ENCODE measurements at regions not wholly inside any gene's neighbourhood (a gene's known extent, or its start where the extent isn't known, plus 50 kb on each side); places are given as distances from the start of the nearest gene placed in this dataset.

GRCh38 chr2:199646439-199646838 is 188.7 kb upstream of the SATB2 start:
- DNase-seq (ENCODE audit: low read depth, low spot score), result no peak
- Histone ChIP-seq H3K36me3 (ENCODE audit: control insufficient read depth, insufficient read depth, low read length) (no peaks in the 10 kb centered on the region), H3K9me3 (ENCODE audit: control insufficient read depth, insufficient read depth, low read length) (no peaks in the 10 kb centered on the region), H3K27ac (ENCODE audit: low read length) (no peak overlapping the region), H3K4me3 (ENCODE audit: low read length) (no peak overlapping the region), H3K27me3 (ENCODE audit: control insufficient read depth, insufficient read depth, low read length) (no peaks in the 10 kb centered on the region), H3K4me1 (ENCODE audit: control insufficient read depth, insufficient read depth, low read length) (no peaks in the 10 kb centered on the region)
- no CpG with 5 or more reads among the region's 2 CpGs for WGBS (ENCODE audit: insufficient coverage, insufficient read length)

- Histone ChIP-seq H3K4me1 (ENCODE audit: control insufficient read depth, insufficient read depth, low read length) (no peaks in the 10 kb centered on the region), H3K9me3 (ENCODE audit: control insufficient read depth, insufficient read depth, low read length) (no peaks in the 10 kb centered on the region), H3K4me3 (ENCODE audit: low read length) (no peak overlapping the region), H3K36me3 (ENCODE audit: control insufficient read depth, insufficient read depth, low read length) (no peaks in the 10 kb centered on the region), H3K27ac (ENCODE audit: low read length) (no peak overlapping the region), H3K27me3 (ENCODE audit: control insufficient read depth, insufficient read depth, low read length) (no peaks in the 10 kb centered on the region)
- DNase-seq (ENCODE audit: low read depth, low spot score), result no peak
- no CpG with 5 or more reads among the region's 4 CpGs for WGBS (ENCODE audit: insufficient coverage, insufficient read length)
Observed at GRCh38 chr2:199631129-199631528, 173.4 kb upstream of the SATB2 start.

GRCh38 chr2:199629301-199629700 is 171.6 kb upstream of the SATB2 start:
- no peaks in the 10 kb centered on the region for H3K36me3 ChIP-seq (ENCODE audit: control insufficient read depth, insufficient read depth, low read length)
- H3K4me3 ChIP-seq (ENCODE audit: low read length), result no peak overlapping the region
- H3K9me3 ChIP-seq (ENCODE audit: control insufficient read depth, insufficient read depth, low read length), result no peaks in the 10 kb centered on the region
- no peak overlapping the region for H3K27ac ChIP-seq (ENCODE audit: low read length)
- H3K27me3 ChIP-seq (ENCODE audit: control insufficient read depth, insufficient read depth, low read length), result no peaks in the 10 kb centered on the region
- no peak for DNase-seq (ENCODE audit: low read depth, low spot score)
- no peaks in the 10 kb centered on the region for H3K4me1 ChIP-seq (ENCODE audit: control insufficient read depth, insufficient read depth, low read length)

DNA sequence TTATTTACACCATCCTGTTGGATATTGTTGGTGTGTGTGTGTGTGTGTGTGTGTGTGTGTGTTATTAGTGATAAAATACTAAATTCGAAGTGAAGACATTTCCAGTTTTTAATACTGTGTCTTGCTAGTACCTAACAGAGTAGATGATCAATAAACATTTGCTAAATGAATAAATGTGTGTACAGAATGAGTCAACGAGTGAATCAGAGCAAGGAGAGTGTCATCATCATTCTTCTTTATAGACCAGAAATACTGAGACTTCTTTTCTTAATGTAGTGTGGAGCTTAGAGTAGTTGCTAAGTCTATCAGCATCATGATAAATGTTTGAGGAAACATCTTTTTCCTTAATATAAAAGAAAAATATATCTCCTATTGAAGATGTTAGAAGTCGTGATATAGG is 169.7 kb upstream of the SATB2 start:
- Histone ChIP-seq H3K27ac (ENCODE audit: low read length) (no peak overlapping the region), H3K9me3 (ENCODE audit: control insufficient read depth, insufficient read depth, low read length) (no peaks in the 10 kb centered on the region), H3K36me3 (ENCODE audit: control insufficient read depth, insufficient read depth, low read length) (no peaks in the 10 kb centered on the region), H3K4me3 (ENCODE audit: low read length) (no peak overlapping the region), H3K27me3 (ENCODE audit: control insufficient read depth, insufficient read depth, low read length) (no peaks in the 10 kb centered on the region), H3K4me1 (ENCODE audit: control insufficient read depth, insufficient read depth, low read length) (no peaks in the 10 kb centered on the region)
- WGBS (ENCODE audit: insufficient coverage, insufficient read length), result no CpG with 5 or more reads among the region's 3 CpGs
- no peak for DNase-seq (ENCODE audit: low read depth, low spot score)

- Histone ChIP-seq H3K4me3 (ENCODE audit: low read length) (no peak overlapping the region), H3K4me1 (ENCODE audit: control insufficient read depth, insufficient read depth, low read length) (no peaks in the 10 kb centered on the region), H3K27ac (ENCODE audit: low read length) (no peak overlapping the region), H3K27me3 (ENCODE audit: control insufficient read depth, insufficient read depth, low read length) (no peaks in the 10 kb centered on the region), H3K36me3 (ENCODE audit: control insufficient read depth, insufficient read depth, low read length) (no peaks in the 10 kb centered on the region), H3K9me3 (ENCODE audit: control insufficient read depth, insufficient read depth, low read length) (no peaks in the 10 kb centered on the region)
- WGBS (ENCODE audit: insufficient coverage, insufficient read length), result no CpG with 5 or more reads among the region's 1 CpG
- DNase-seq (ENCODE audit: low read depth, low spot score), result no peak
Observed at GRCh38 chr2:199624958-199625357, 167.2 kb upstream of the SATB2 start.

- no peaks in the 10 kb centered on the region for H3K36me3 ChIP-seq (ENCODE audit: control insufficient read depth, insufficient read depth, low read length)
- no peaks in the 10 kb centered on the region for H3K4me1 ChIP-seq (ENCODE audit: control insufficient read depth, insufficient read depth, low read length)
- WGBS (ENCODE audit: insufficient coverage, insufficient read length), result no CpG with 5 or more reads among the region's 4 CpGs
- H3K9me3 ChIP-seq (ENCODE audit: control insufficient read depth, insufficient read depth, low read length), result no peaks in the 10 kb centered on the region
- no peak overlapping the region for H3K27ac ChIP-seq (ENCODE audit: low read length)
- H3K27me3 ChIP-seq (ENCODE audit: control insufficient read depth, insufficient read depth, low read length), result no peaks in the 10 kb centered on the region
- no peak for DNase-seq (ENCODE audit: low read depth, low spot score)
- H3K4me3 ChIP-seq (ENCODE audit: low read length), result no peak overlapping the region
Observed at GRCh38 chr2:199612509-199613130, 154.9 kb upstream of the SATB2 start.

DNA sequence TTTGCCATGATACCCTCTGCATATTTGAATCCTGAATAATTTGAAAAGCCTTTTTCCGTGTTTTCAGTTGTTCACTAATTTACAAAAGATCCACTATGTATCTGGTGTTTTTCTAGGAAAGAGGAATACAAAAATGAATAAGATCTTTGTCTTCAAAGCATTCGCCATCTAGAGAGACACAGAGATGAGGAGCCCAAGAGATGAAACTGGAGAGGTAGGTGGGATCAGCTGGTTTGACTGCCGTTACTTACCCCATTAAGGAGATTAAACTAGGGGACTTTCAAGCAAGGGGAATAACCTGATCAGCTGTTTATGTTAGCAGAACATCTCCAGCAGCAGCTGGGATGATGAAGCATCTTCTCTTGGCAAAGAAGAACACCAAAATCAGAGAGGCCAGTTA is 150.2 kb upstream of the SATB2 start:
- Histone ChIP-seq H3K27me3 (ENCODE audit: control insufficient read depth, insufficient read depth, low read length) (peaks cover 11% of the 10 kb centered on the region; the same call in 1 of the 2 replicates), H3K27ac (ENCODE audit: low read length) (no peak overlapping the region), H3K36me3 (ENCODE audit: control insufficient read depth, insufficient read depth, low read length) (no peaks in the 10 kb centered on the region), H3K9me3 (ENCODE audit: control insufficient read depth, insufficient read depth, low read length) (no peaks in the 10 kb centered on the region), H3K4me1 (ENCODE audit: control insufficient read depth, insufficient read depth, low read length) (peaks cover 4% of the 10 kb centered on the region; the same call in 1 of the 2 replicates), H3K4me3 (ENCODE audit: low read length) (no peak overlapping the region)
- no CpG with 5 or more reads among the region's 3 CpGs for WGBS (ENCODE audit: insufficient coverage, insufficient read length)
- DNase-seq (ENCODE audit: low read depth, low spot score), result no peak

- Histone ChIP-seq H3K4me1 (ENCODE audit: control insufficient read depth, insufficient read depth, low read length) (peaks cover 6% of the 10 kb centered on the region), H3K36me3 (ENCODE audit: control insufficient read depth, insufficient read depth, low read length) (no peaks in the 10 kb centered on the region), H3K9me3 (ENCODE audit: control insufficient read depth, insufficient read depth, low read length) (no peaks in the 10 kb centered on the region), H3K4me3 (ENCODE audit: low read length) (no peak overlapping the region), H3K27ac (ENCODE audit: low read length) (no peak overlapping the region), H3K27me3 (ENCODE audit: control insufficient read depth, insufficient read depth, low read length) (peaks cover 11% of the 10 kb centered on the region; the same call in 1 of the 2 replicates)
- no peak for DNase-seq (ENCODE audit: low read depth, low spot score)
- WGBS (ENCODE audit: insufficient coverage, insufficient read length), result no CpG with 5 or more reads among the region's 4 CpGs
Observed at GRCh38 chr2:199606193-199606780, 148.5 kb upstream of the SATB2 start.

- DNase-seq (ENCODE audit: low read depth, low spot score), result no peak
- peaks cover 6% of the 10 kb centered on the region for H3K4me1 ChIP-seq (ENCODE audit: control insufficient read depth, insufficient read depth, low read length)
- peak overlapping the region; percentile 26; the same call in 1 of the 2 replicates for H3K4me3 ChIP-seq (ENCODE audit: low read length)
- H3K27me3 ChIP-seq (ENCODE audit: control insufficient read depth, insufficient read depth, low read length), result peaks cover 11% of the 10 kb centered on the region; the same call in 1 of the 2 replicates
- no peak overlapping the region for H3K27ac ChIP-seq (ENCODE audit: low read length)
- WGBS (ENCODE audit: insufficient coverage, insufficient read length), result no CpG with 5 or more reads among the region's 39 CpGs
- H3K9me3 ChIP-seq (ENCODE audit: control insufficient read depth, insufficient read depth, low read length), result no peaks in the 10 kb centered on the region
- H3K36me3 ChIP-seq (ENCODE audit: control insufficient read depth, insufficient read depth, low read length), result no peaks in the 10 kb centered on the region
Observed at GRCh38 chr2:199603721-199604291, 146.1 kb upstream of the SATB2 start.

DNA sequence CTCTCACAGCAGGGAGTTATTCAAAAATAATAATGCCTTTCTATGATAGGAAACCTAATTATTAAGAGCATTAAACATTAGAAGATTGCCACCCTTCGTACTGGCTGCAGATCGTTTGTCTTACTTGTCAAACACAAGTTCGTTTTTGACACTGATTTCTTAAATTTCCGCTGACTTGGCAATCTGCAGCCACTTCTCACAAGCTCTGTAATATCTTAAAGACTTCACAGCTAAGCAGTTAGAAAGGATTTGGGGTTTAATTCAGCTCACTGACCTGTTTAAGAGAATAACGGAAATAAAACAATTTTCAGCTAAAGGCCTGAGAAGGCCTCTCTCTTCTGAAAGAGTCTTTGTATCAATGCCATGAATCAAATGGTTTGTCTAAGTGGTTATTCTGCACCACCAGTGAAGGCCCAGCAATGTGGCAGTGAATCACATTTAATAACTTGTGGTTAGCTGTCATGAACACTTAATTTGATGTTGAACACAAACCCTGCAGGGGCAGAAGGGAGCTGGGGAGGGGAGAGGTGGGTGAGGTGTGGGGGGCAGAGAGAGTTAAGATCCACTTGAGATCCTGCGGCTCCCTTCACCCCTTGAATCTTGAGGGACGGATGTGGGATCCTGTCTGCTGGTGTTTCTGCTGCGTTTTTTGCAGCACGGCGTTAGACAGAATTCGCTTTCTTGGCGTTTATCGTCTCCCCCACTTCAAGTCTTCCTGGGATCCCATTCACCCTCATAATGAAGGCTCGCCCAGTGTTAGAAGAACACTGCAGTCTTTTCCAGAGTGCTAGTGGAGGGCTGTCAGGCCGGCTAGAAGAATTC is 145.4 kb upstream of the SATB2 start:
- H3K4me3 ChIP-seq (ENCODE audit: low read length), result no peak overlapping the region
- no peak for DNase-seq (ENCODE audit: low read depth, low spot score)
- peaks cover 6% of the 10 kb centered on the region for H3K4me1 ChIP-seq (ENCODE audit: control insufficient read depth, insufficient read depth, low read length)
- H3K27me3 ChIP-seq (ENCODE audit: control insufficient read depth, insufficient read depth, low read length), result peaks cover 11% of the 10 kb centered on the region; the same call in 1 of the 2 replicates
- no peaks in the 10 kb centered on the region for H3K9me3 ChIP-seq (ENCODE audit: control insufficient read depth, insufficient read depth, low read length)
- no CpG with 5 or more reads among the region's 15 CpGs for WGBS (ENCODE audit: insufficient coverage, insufficient read length)
- H3K27ac ChIP-seq (ENCODE audit: low read length), result no peak overlapping the region
- H3K36me3 ChIP-seq (ENCODE audit: control insufficient read depth, insufficient read depth, low read length), result no peaks in the 10 kb centered on the region
